PC-9 (cell line): ENCODE measurements at regions not wholly inside any gene's neighbourhood (a gene's known extent, or its start where the extent isn't known, plus 50 kb on each side); places are given as distances from the start of the nearest gene placed in this dataset.

ENCODE experiments used
- EZH2 ChIP-seq: fragments of 200-600 bp; sonication (generic); IDR thresholded peaks from 2 replicates; pipeline ENCODE4 v1.8.0; 2017; ENCODE audit warnings: antibody characterized with exemption, low read depth
- TF ChIP-seq, protein P1 (sequence below): fragments of 200-600 bp; sonication (generic); conservative IDR thresholded peaks from 2 replicates; pipeline ENCODE4 v1.6.1; 2017; ENCODE audit warnings: mixed run types, antibody characterized with exemption, mild to moderate bottlenecking, moderate library complexity

DNA sequence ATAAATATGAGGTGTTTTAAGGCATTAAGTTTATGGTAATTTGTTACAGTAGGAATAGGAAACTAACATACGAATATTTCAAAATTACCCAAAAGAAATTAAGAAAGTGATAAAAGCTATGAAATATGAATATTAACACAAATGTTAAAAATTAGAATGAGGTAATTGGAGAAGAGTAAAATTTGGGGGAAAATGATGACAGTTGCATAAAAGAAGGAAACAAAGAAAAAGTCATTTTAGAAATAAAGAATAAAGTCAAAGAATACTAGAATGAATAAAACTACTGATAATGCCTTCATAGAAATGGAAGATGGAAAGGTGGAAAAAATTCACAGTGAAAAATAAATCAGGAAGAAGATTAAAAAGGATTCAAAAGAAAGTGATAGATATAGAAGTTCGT, 522.9 kb upstream of the NR3C2 start:
- no peak for TF ChIP-seq EZH2
- TF ChIP-seq, protein P1, sequence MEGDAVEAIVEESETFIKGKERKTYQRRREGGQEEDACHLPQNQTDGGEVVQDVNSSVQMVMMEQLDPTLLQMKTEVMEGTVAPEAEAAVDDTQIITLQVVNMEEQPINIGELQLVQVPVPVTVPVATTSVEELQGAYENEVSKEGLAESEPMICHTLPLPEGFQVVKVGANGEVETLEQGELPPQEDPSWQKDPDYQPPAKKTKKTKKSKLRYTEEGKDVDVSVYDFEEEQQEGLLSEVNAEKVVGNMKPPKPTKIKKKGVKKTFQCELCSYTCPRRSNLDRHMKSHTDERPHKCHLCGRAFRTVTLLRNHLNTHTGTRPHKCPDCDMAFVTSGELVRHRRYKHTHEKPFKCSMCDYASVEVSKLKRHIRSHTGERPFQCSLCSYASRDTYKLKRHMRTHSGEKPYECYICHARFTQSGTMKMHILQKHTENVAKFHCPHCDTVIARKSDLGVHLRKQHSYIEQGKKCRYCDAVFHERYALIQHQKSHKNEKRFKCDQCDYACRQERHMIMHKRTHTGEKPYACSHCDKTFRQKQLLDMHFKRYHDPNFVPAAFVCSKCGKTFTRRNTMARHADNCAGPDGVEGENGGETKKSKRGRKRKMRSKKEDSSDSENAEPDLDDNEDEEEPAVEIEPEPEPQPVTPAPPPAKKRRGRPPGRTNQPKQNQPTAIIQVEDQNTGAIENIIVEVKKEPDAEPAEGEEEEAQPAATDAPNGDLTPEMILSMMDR = no peak
